ENCODE measurements at regions not wholly inside any gene's neighbourhood (a gene's known extent, or its start where the extent isn't known, plus 50 kb on each side); places are given as distances from the start of the nearest gene placed in this dataset.

GRCh38 chr3:45329761-45330305 is 58.5 kb upstream of the LARS2 start:
- no peak for TF ChIP-seq POLR2AphosphoS5 (IDR thresholded peaks at IDR 0.05; ENCODE audit: low read depth)
- TF ChIP-seq, protein P1, sequence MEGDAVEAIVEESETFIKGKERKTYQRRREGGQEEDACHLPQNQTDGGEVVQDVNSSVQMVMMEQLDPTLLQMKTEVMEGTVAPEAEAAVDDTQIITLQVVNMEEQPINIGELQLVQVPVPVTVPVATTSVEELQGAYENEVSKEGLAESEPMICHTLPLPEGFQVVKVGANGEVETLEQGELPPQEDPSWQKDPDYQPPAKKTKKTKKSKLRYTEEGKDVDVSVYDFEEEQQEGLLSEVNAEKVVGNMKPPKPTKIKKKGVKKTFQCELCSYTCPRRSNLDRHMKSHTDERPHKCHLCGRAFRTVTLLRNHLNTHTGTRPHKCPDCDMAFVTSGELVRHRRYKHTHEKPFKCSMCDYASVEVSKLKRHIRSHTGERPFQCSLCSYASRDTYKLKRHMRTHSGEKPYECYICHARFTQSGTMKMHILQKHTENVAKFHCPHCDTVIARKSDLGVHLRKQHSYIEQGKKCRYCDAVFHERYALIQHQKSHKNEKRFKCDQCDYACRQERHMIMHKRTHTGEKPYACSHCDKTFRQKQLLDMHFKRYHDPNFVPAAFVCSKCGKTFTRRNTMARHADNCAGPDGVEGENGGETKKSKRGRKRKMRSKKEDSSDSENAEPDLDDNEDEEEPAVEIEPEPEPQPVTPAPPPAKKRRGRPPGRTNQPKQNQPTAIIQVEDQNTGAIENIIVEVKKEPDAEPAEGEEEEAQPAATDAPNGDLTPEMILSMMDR (IDR thresholded peaks at IDR 0.05; ENCODE audit: insufficient read depth, low read length): no peak
- TF ChIP-seq, protein P2, sequence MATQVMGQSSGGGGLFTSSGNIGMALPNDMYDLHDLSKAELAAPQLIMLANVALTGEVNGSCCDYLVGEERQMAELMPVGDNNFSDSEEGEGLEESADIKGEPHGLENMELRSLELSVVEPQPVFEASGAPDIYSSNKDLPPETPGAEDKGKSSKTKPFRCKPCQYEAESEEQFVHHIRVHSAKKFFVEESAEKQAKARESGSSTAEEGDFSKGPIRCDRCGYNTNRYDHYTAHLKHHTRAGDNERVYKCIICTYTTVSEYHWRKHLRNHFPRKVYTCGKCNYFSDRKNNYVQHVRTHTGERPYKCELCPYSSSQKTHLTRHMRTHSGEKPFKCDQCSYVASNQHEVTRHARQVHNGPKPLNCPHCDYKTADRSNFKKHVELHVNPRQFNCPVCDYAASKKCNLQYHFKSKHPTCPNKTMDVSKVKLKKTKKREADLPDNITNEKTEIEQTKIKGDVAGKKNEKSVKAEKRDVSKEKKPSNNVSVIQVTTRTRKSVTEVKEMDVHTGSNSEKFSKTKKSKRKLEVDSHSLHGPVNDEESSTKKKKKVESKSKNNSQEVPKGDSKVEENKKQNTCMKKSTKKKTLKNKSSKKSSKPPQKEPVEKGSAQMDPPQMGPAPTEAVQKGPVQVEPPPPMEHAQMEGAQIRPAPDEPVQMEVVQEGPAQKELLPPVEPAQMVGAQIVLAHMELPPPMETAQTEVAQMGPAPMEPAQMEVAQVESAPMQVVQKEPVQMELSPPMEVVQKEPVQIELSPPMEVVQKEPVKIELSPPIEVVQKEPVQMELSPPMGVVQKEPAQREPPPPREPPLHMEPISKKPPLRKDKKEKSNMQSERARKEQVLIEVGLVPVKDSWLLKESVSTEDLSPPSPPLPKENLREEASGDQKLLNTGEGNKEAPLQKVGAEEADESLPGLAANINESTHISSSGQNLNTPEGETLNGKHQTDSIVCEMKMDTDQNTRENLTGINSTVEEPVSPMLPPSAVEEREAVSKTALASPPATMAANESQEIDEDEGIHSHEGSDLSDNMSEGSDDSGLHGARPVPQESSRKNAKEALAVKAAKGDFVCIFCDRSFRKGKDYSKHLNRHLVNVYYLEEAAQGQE (IDR thresholded peaks at IDR 0.05; ENCODE audit: insufficient replicate concordance, low read depth): no peak
- TF ChIP-seq SPI1 (IDR thresholded peaks at IDR 0.05; ENCODE audit: borderline replicate concordance, low read depth): no peak
- no peak for TF ChIP-seq GABPA (IDR thresholded peaks at IDR 0.05; ENCODE audit: low read depth)
